A549 (cell line): ENCODE measurements at regions not wholly inside any gene's neighbourhood (a gene's known extent, or its start where the extent isn't known, plus 50 kb on each side); places are given as distances from the start of the nearest gene placed in this dataset.

ENCODE experiments used
- ATAC-seq, 2 experiments: fragments of 200-7000 bp in 1 of 2; fragments of >200 bp in 1 of 2; cut with Nextera tagmentation in 1 of 2; cut with Tn5 transposase in 1 of 2; 3 replicates each; pipeline versions ENCODE4 v1.8.0 to v1.9.1; 2018 to 2020; ENCODE audit warnings: mild to moderate bottlenecking in 1 of 2, moderate library complexity in 1 of 2
- CTCF ChIA-PET: fragments of 300-600 bp; sonication (Branson Sonifier 250); formaldehyde crosslinking; extraction: SDS; loops from one replicate; lab custom pipeline; 2021; ENCODE audit warnings: antibody characterized with exemption, inconsistent platforms; lab: Yijun Ruan, JAX
- POLR2A ChIA-PET: fragments of 350-600 bp; formaldehyde crosslinking; extraction: SDS; loops from one replicate; lab custom pipeline; 2021; ENCODE audit warnings: antibody characterized with exemption, inconsistent platforms; lab: Yijun Ruan, JAX
- DNase-seq, 2 experiments: peaks; one replicate each; pipeline versions ENCODE4 v3.0.0 to v3.0.0-alpha.2; 2011 to 2016; ENCODE audit warnings: low read depth in 1 of 2, low spot score in 1 of 2
- FAIRE-seq: peaks from 2 replicates; lab custom pipeline; 2011; peaks lifted over from hg19 to GRCh38; lab: Jason Lieb, UNC
- H3K27ac ChIP-seq, 2 experiments: fragments of >200 bp; sonication (Bioruptor Twin); formaldehyde crosslinking; 3 replicates each; pipeline ENCODE4 v1.5.1; 2016 to 2017
- H3K4me1 ChIP-seq: fragments of >200 bp; sonication (Bioruptor Twin); formaldehyde crosslinking; 3 replicates; pipeline ENCODE4 v1.6.1; 2016
- H3K4me2 ChIP-seq: fragments of >200 bp; sonication (Bioruptor Twin); formaldehyde crosslinking; 3 replicates; pipeline ENCODE4 v1.6.1; 2016
- H3K4me3 ChIP-seq: fragments of >200 bp; sonication (Bioruptor Twin); formaldehyde crosslinking; 3 replicates; pipeline ENCODE4 v1.5.1; 2016
- H3K9me3 ChIP-seq: fragments of >200 bp; sonication (Bioruptor Twin); formaldehyde crosslinking; 3 replicates; pipeline ENCODE4 v1.6.1; 2016
- BHLHE40 ChIP-seq: IDR thresholded peaks from 2 replicates; pipeline ENCODE4 v1.6.1; 2012; ENCODE audit warnings: low read depth, low read length, inconsistent platforms
- CBX8 ChIP-seq: fragments of 200-600 bp; sonication (generic); IDR thresholded peaks from 2 replicates; pipeline ENCODE4 v1.6.1; 2016
- CEBPB ChIP-seq, 2 experiments: fragments of >200 bp in 1 of 2; sonication (Bioruptor Twin) in 1 of 2; formaldehyde crosslinking in 1 of 2; IDR thresholded peaks; 2 replicates each; pipeline ENCODE4 v1.6.1; 2012 to 2016
- CHD2 ChIP-seq: fragments of 150-350 bp; IDR thresholded peaks from 2 replicates; pipeline ENCODE4 v1.6.1; 2014; ENCODE audit warnings: low read length; ENCODE audit not compliant: partially characterized antibody
- CHD4 ChIP-seq: fragments of 200-600 bp; sonication (generic); IDR thresholded peaks from 2 replicates; pipeline ENCODE4 v1.6.1; 2016; ENCODE audit warnings: antibody characterized with exemption, mild to moderate bottlenecking, borderline replicate concordance
- EHMT2 ChIP-seq: fragments of 200-600 bp; sonication (generic); IDR thresholded peaks from 2 replicates; pipeline ENCODE4 v1.6.1; 2016; ENCODE audit warnings: antibody characterized with exemption, low read depth, mild to moderate bottlenecking, moderate library complexity
- GATA3 ChIP-seq: IDR thresholded peaks from 2 replicates; pipeline ENCODE4 v1.6.1; 2012; ENCODE audit warnings: borderline replicate concordance
- HOXB13 ChIP-seq: fragments of 250-450 bp; sonication (Bioruptor Pico); IDR thresholded peaks from 2 replicates; pipeline ENCODE4 v1.5.0; 2020; ENCODE audit warnings: low read depth, mild to moderate bottlenecking, moderate library complexity
- JUN ChIP-seq, 2 experiments: fragments of >200 bp; sonication (Bioruptor Twin); formaldehyde crosslinking; IDR thresholded peaks; 2 replicates in 1 of 2; 3 replicates in 1 of 2; pipeline ENCODE4 v1.6.1; 2016 to 2017
- JUNB ChIP-seq: fragments of >200 bp; sonication (Bioruptor Twin); formaldehyde crosslinking; IDR thresholded peaks from 2 replicates; pipeline ENCODE4 v1.6.1; 2016
- MAFK ChIP-seq: fragments of 450-650 bp; IDR thresholded peaks from 2 replicates; pipeline ENCODE4 v1.6.1; 2014; ENCODE audit not compliant: partially characterized antibody
- MAZ ChIP-seq: fragments of 150-350 bp; IDR thresholded peaks from 2 replicates; pipeline ENCODE4 v1.6.1; 2014; ENCODE audit warnings: antibody characterized with exemption, low read depth, low read length, borderline replicate concordance
- MYC ChIP-seq: IDR thresholded peaks from 2 replicates; pipeline ENCODE4 v1.6.1; 2012; ENCODE audit warnings: mild to moderate bottlenecking, inconsistent platforms, low read length, improper control_type of control experiment, borderline replicate concordance
- NR3C1 ChIP-seq: fragments of >200 bp; sonication (Bioruptor Twin); formaldehyde crosslinking; IDR thresholded peaks from 3 replicates; pipeline ENCODE4 v1.6.1; 2017
- PHF8 ChIP-seq: fragments of 200-600 bp; sonication (generic); IDR thresholded peaks from 2 replicates; pipeline ENCODE4 v1.6.1; 2016; ENCODE audit warnings: low read depth, mild to moderate bottlenecking, antibody characterized with exemption, moderate library complexity, borderline replicate concordance
- POLR2A ChIP-seq: IDR thresholded peaks from 2 replicates; pipeline ENCODE4 v1.6.1; 2012; ENCODE audit warnings: mild to moderate bottlenecking, low read length
- POLR2AphosphoS2 ChIP-seq: conservative IDR thresholded peaks from 2 replicates; pipeline ENCODE4 v1.6.1; 2012; ENCODE audit warnings: low read length, improper control_type of control experiment, inconsistent platforms
- RAD21 ChIP-seq, 2 experiments: fragments of >200 bp in 1 of 2; sonication (Bioruptor Twin) in 1 of 2; formaldehyde crosslinking in 1 of 2; IDR thresholded peaks in 1 of 2; conservative IDR thresholded peaks in 1 of 2; 2 replicates in 1 of 2; 3 replicates in 1 of 2; pipeline ENCODE4 v1.6.1; 2012 to 2018; ENCODE audit warnings: inconsistent platforms in 1 of 2
- RARB ChIP-seq: fragments of 250-450 bp; sonication (Bioruptor Pico); IDR thresholded peaks from 2 replicates; pipeline ENCODE4 v1.8.0; 2021; ENCODE audit warnings: mild to moderate bottlenecking, moderate library complexity
- RFX5 ChIP-seq: fragments of 450-650 bp; IDR thresholded peaks from 2 replicates; pipeline ENCODE4 v1.7.1; 2014; ENCODE audit warnings: antibody characterized with exemption, mild to moderate bottlenecking, moderate library complexity
- RNF2 ChIP-seq: fragments of 200-600 bp; sonication (generic); IDR thresholded peaks from 2 replicates; pipeline ENCODE4 v1.6.1; 2016; ENCODE audit warnings: low read depth, mild to moderate bottlenecking, antibody characterized with exemption, moderate library complexity, borderline replicate concordance
- SREBF2 ChIP-seq: fragments of 450-650 bp; IDR thresholded peaks from 2 replicates; pipeline ENCODE4 v1.6.1; 2014; ENCODE audit warnings: mild to moderate bottlenecking, moderate library complexity
- TFCP2L1 ChIP-seq: fragments of 250-450 bp; sonication (Bioruptor Pico); IDR thresholded peaks from 2 replicates; pipeline ENCODE4 v1.5.0; 2021; ENCODE audit warnings: mild to moderate bottlenecking
- TP53 ChIP-seq: fragments of 250-450 bp; sonication (Bioruptor Pico); IDR thresholded peaks from 2 replicates; pipeline ENCODE4 v1.5.0; 2021; ENCODE audit warnings: mild to moderate bottlenecking, moderate library complexity
- ZC3H11A ChIP-seq: fragments of 450-650 bp; IDR thresholded peaks from 2 replicates; pipeline ENCODE4 v1.6.1; 2014; ENCODE audit warnings: antibody characterized with exemption, mild to moderate bottlenecking
- ZFP36 ChIP-seq: fragments of 450-650 bp; IDR thresholded peaks from 2 replicates; pipeline ENCODE4 v1.6.1; 2014; ENCODE audit warnings: borderline replicate concordance; ENCODE audit not compliant: partially characterized antibody
- WGBS: methylation state at CpG from one replicate; pipeline ENCODE4 v1.1.6; 2017; ENCODE audit errors: missing lambda C conversion rate; 5-methylcytosine and 5-hydroxymethylcytosine counted together
- TF ChIP-seq, protein P1 (sequence below): fragments of 250-450 bp; sonication (Bioruptor Pico); IDR thresholded peaks from 2 replicates; pipeline ENCODE4 v1.5.0; 2020; ENCODE audit warnings: low read depth, mild to moderate bottlenecking, moderate library complexity
- TF ChIP-seq, protein P2 (sequence below): fragments of >200 bp; sonication (Bioruptor Twin); formaldehyde crosslinking; IDR thresholded peaks from 3 replicates; pipeline ENCODE4 v1.6.1; 2016
- TF ChIP-seq, protein P3 (sequence below): fragments of 150-350 bp; IDR thresholded peaks from 2 replicates; pipeline ENCODE4 v1.6.1; 2014; ENCODE audit warnings: low read depth, mild to moderate bottlenecking, low read length

DNA sequence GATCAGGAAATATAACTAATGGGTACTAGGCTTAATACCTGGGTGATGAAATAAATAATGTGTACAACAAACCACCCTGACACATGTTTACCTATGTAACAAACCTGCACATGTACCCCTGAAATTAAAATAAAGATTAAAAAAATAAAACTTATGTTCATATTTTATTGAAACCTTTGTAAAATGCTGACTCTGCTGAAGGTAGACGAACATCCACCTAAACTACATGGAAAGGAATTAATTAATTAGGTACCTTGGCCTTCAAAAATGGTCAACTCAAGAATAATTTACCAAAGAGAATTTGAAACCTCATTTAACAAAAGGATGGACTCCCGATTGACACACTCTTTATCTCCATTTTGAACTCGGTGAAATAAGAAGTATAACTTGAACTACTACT is 152.3 kb upstream of the OR13F1 start:
- 7% methylated on average over 3 of the region's 3 CpGs for WGBS
- Histone ChIP-seq H3K9me3 (no peaks in the 10 kb centered on the region), H3K4me1 (no peaks in the 10 kb centered on the region), H3K4me2 (no peak overlapping the region), H3K4me3 (no peak overlapping the region), H3K27ac (no peak overlapping the region)
- POLR2A ChIA-PET: no interaction called here
- DNase-seq (no peak), FAIRE-seq (no peak), ATAC-seq (no peak)
- CTCF ChIA-PET: no interaction called here
- TF ChIP-seq MAFK (peak; percentile 68), JUN (IDR thresholded peaks at IDR 0.05) (no peak)

DNA sequence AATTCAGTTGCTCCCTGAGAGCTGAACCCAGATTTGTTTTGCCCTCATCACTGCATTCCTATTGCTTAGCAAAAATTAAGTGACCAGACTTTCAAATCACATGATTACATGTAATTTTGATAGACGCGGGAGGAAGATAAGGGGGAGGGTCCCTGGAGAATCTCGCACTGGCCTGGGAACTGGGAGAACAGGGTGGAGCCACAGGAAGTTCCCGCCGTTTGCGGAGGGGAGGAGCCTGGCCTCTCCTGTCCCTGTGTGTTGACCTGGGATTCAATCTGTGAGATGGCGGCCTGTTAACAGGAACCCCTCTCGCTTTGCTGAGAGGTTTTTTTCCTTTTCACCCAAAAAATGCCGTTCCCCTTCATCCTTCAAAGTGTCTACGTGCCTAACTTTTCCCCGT is 142.9 kb upstream of the OR13F1 start:
- ChIA-PET POLR2A (no interaction called here), CTCF (no interaction called here)
- Histone ChIP-seq H3K27ac (no peak overlapping the region), H3K4me1 (no peaks in the 10 kb centered on the region), H3K4me3 (no peak overlapping the region), H3K4me2 (no peak overlapping the region), H3K9me3 (no peaks in the 10 kb centered on the region)
- DNase-seq: no peak
- no peak for FAIRE-seq
- ATAC-seq: no peak
- WGBS: 56% methylated on average over 11 of the region's 11 CpGs
- TF ChIP-seq RNF2: no peak

DNA sequence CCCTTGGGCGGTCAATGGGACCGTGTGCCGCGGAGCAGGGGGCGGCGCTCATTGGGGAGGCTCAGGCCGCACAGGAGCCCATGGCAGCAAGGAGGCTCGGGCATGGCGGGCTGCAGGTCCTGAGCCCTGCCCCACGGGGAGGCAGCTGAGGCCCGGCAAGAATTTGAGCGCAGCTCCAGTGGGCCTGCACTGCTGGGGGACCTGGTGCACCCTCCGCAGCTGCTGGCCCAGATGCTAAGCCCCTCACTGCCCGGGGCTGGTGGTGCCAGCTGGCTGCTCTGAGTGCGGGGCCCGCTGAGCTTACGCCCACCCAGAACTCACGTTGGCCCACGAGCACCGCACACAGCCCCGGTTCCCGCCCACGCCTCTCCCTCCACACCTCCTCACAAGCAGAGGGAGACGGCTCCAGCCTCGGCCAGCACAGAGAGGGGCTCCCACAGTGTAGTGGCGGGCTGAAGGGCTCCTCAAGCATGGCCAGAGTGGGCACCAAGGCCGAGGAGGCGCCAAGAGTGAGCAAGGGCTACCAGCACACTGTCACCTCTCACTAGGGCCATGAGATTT is 141.1 kb upstream of the OR13F1 start:
- H3K4me2 ChIP-seq: no peak overlapping the region
- H3K4me1 ChIP-seq: no peaks in the 10 kb centered on the region
- H3K4me3 ChIP-seq: no peak overlapping the region
- DNase-seq (no peak), ATAC-seq (no peak), FAIRE-seq (no peak)
- no peaks in the 10 kb centered on the region for H3K9me3 ChIP-seq
- POLR2A ChIA-PET: no interaction called here
- WGBS: 48% methylated on average over 17 of the region's 28 CpGs
- H3K27ac ChIP-seq: no peak overlapping the region
- CTCF ChIA-PET: no interaction called here
- TF ChIP-seq TFCP2L1 (CRISPR knock-in tag) (no peak), JUNB (no peak), TP53 (CRISPR knock-in tag) (no peak), POLR2A (no peak), GATA3 (no peak), CHD2 (no peak), RARB (no peak), RFX5 (no peak), SREBF2 (no peak), NR3C1 (no peak), HOXB13 (no peak), EHMT2 (no peak), CEBPB (IDR thresholded peaks at IDR 0.05) (no peak)
- TF ChIP-seq, protein P1, sequence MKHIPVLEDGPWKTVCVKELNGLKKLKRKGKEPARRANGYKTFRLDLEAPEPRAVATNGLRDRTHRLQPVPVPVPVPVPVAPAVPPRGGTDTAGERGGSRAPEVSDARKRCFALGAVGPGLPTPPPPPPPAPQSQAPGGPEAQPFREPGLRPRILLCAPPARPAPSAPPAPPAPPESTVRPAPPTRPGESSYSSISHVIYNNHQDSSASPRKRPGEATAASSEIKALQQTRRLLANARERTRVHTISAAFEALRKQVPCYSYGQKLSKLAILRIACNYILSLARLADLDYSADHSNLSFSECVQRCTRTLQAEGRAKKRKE: no peak
- TF ChIP-seq, protein P2, sequence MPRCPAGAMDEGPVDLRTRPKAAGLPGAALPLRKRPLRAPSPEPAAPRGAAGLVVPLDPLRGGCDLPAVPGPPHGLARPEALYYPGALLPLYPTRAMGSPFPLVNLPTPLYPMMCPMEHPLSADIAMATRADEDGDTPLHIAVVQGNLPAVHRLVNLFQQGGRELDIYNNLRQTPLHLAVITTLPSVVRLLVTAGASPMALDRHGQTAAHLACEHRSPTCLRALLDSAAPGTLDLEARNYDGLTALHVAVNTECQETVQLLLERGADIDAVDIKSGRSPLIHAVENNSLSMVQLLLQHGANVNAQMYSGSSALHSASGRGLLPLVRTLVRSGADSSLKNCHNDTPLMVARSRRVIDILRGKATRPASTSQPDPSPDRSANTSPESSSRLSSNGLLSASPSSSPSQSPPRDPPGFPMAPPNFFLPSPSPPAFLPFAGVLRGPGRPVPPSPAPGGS: no peak
- TF ChIP-seq, protein P3, sequence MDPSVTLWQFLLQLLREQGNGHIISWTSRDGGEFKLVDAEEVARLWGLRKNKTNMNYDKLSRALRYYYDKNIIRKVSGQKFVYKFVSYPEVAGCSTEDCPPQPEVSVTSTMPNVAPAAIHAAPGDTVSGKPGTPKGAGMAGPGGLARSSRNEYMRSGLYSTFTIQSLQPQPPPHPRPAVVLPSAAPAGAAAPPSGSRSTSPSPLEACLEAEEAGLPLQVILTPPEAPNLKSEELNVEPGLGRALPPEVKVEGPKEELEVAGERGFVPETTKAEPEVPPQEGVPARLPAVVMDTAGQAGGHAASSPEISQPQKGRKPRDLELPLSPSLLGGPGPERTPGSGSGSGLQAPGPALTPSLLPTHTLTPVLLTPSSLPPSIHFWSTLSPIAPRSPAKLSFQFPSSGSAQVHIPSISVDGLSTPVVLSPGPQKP: no peak

DNA sequence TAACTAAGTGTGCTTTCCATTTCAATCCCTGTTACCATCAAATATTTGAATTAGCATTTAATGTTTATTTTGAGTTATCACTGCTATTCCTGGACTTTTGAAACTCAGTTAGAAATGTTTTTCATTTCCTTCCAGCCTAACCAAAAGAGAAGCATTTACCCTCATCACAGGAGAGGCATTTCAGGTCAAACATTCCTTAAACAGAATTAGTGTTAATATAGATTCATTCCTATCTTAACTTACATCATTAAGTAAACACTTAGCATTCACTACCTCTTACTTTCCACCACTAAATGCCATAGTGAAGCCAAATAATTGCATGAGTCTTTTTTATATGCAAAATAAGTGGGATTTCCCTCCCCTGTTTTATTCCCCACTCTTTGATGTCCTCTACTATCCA is 136.6 kb upstream of the OR13F1 start:
- TF ChIP-seq TFCP2L1 (CRISPR knock-in tag): no peak
- no peak for TF ChIP-seq HOXB13
- TF ChIP-seq ZC3H11A: no peak
- no peak for TF ChIP-seq POLR2AphosphoS2
- TF ChIP-seq CEBPB (IDR thresholded peaks at IDR 0.05): no peak
- no peak for TF ChIP-seq MAZ
- TF ChIP-seq MYC: no peak
- no peak for TF ChIP-seq CBX8
- no peak for TF ChIP-seq RARB
- no peak for TF ChIP-seq CHD2
- no peak for TF ChIP-seq RAD21 (conservative IDR thresholded peaks at IDR 0.05 in 1 of 2, IDR thresholded peaks at IDR 0.05 in 1 of 2)
- no peak for TF ChIP-seq POLR2A
- no peak for TF ChIP-seq JUN (IDR thresholded peaks at IDR 0.05)
- no peak for TF ChIP-seq CHD4
- TF ChIP-seq PHF8: no peak
- TF ChIP-seq ZFP36: no peak
- TF ChIP-seq BHLHE40: no peak
- TF ChIP-seq RFX5: no peak
- FAIRE-seq: no peak

More for the DNA sequence above, 136.6 kb upstream of the OR13F1 start:
- H3K4me1 ChIP-seq: no peaks in the 10 kb centered on the region
- ATAC-seq: no peak
- ChIA-PET POLR2A (no interaction called here), CTCF (no interaction called here)
- no peak overlapping the region for H3K4me3 ChIP-seq
- no peak overlapping the region for H3K4me2 ChIP-seq
- no peak for DNase-seq
- H3K27ac ChIP-seq: no peak overlapping the region
- no peaks in the 10 kb centered on the region for H3K9me3 ChIP-seq
